GM12878 (cell line): ENCODE measurements at regions not wholly inside any gene's neighbourhood (a gene's known extent, or its start where the extent isn't known, plus 50 kb on each side); places are given as distances from the start of the nearest gene placed in this dataset.

Source experiments
- BCLAF1 ChIP-seq: fragments of 450-650 bp; IDR thresholded peaks from 2 replicates; pipeline ENCODE4 v1.6.1; 2017; ENCODE audit warnings: antibody characterized with exemption, mild to moderate bottlenecking, moderate library complexity
- EZH2 ChIP-seq: IDR thresholded peaks from 2 replicates; pipeline ENCODE4 v1.6.1; 2012; ENCODE audit warnings: low read depth, mild to moderate bottlenecking, control low read depth, inconsistent platforms, low read length, borderline replicate concordance; ENCODE audit not compliant: control insufficient read depth
- FOXK2 ChIP-seq: fragments of 450-650 bp; IDR thresholded peaks from 2 replicates; pipeline ENCODE4 v1.6.1; 2017; ENCODE audit warnings: mild to moderate bottlenecking, moderate library complexity
- MXI1 ChIP-seq: fragments of 150-350 bp; IDR thresholded peaks from 2 replicates; pipeline ENCODE4 v1.6.1; 2011; ENCODE audit warnings: low read depth, mild to moderate bottlenecking, inconsistent platforms, low read length, improper control_type of control experiment
- RBBP5 ChIP-seq: fragments of 200-600 bp; sonication (generic); conservative IDR thresholded peaks from 2 replicates; pipeline ENCODE4 v1.6.1; 2016
- USF1 ChIP-seq: IDR thresholded peaks from 2 replicates; pipeline ENCODE4 v1.6.1; 2011; ENCODE audit warnings: borderline replicate concordance, low read depth, mild to moderate bottlenecking, moderate library complexity, mixed read lengths, low read length; ENCODE audit not compliant: insufficient read depth; ENCODE audit errors: extremely low read length
- ZBTB33 ChIP-seq: fragments of 450-650 bp; IDR thresholded peaks from 2 replicates; pipeline ENCODE4 v1.6.1; 2017; ENCODE audit warnings: mild to moderate bottlenecking
- TF ChIP-seq, protein P1 (sequence below), 3 experiments: IDR thresholded peaks in 2 of 3; conservative IDR thresholded peaks in 1 of 3; 2 replicates each; pipeline ENCODE4 v1.5.1; 2011; ENCODE audit warnings: low read depth in 3 of 3, low read length in 3 of 3, mild to moderate bottlenecking in 3 of 3, control low read depth in 2 of 3, moderate library complexity in 2 of 3, inconsistent platforms in 1 of 3, mixed read lengths in 1 of 3; ENCODE audit not compliant: control insufficient read depth in 2 of 3, insufficient read depth in 1 of 3; ENCODE audit errors: extremely low read depth in 1 of 3

GRCh38 chr6:44504301-44504791 is 116.8 kb downstream of the CDC5L start:
- TF ChIP-seq RBBP5, result no peak
- TF ChIP-seq EZH2, result no peak
- TF ChIP-seq, protein P1, sequence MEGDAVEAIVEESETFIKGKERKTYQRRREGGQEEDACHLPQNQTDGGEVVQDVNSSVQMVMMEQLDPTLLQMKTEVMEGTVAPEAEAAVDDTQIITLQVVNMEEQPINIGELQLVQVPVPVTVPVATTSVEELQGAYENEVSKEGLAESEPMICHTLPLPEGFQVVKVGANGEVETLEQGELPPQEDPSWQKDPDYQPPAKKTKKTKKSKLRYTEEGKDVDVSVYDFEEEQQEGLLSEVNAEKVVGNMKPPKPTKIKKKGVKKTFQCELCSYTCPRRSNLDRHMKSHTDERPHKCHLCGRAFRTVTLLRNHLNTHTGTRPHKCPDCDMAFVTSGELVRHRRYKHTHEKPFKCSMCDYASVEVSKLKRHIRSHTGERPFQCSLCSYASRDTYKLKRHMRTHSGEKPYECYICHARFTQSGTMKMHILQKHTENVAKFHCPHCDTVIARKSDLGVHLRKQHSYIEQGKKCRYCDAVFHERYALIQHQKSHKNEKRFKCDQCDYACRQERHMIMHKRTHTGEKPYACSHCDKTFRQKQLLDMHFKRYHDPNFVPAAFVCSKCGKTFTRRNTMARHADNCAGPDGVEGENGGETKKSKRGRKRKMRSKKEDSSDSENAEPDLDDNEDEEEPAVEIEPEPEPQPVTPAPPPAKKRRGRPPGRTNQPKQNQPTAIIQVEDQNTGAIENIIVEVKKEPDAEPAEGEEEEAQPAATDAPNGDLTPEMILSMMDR (IDR thresholded peaks at IDR 0.05 in 2 of 3, conservative IDR thresholded peaks at IDR 0.05 in 1 of 3; ENCODE audit: control insufficient read depth in 2 of 3, extremely low read depth in 1 of 3, insufficient read depth in 1 of 3, low read depth in 3 of 3, low read length in 3 of 3), result no peak
- no peak for TF ChIP-seq ZBTB33
- no peak for TF ChIP-seq USF1
- no peak for TF ChIP-seq MXI1
- TF ChIP-seq FOXK2, result no peak
- no peak for TF ChIP-seq BCLAF1
